Coronary artery (tissue), 2 donors: ENCODE measurements at regions not wholly inside any gene's neighbourhood (a gene's known extent, or its start where the extent isn't known, plus 50 kb on each side); places are given as distances from the start of the nearest gene placed in this dataset.

Experiments
- DNase-seq: peaks from one replicate; pipeline ENCODE4 v3.0.0-alpha.2; 2017; ENCODE audit warnings: low spot score
- H3K27ac ChIP-seq, 2 donors: fragments of 200-600 bp; sonication (generic); one replicate each; pipeline ENCODE4 v1.5.1; 2016 to 2019
- H3K4me3 ChIP-seq: fragments of 200-600 bp; sonication (generic); 2 replicates; pipeline ENCODE4 v1.5.1; 2016; ENCODE audit warnings: mild to moderate bottlenecking, moderate library complexity
- TF ChIP-seq, protein P1 (sequence below): fragments of 200-600 bp; sonication (generic); IDR thresholded peaks from one replicate; pipeline ENCODE4 v1.5.1; 2019; ENCODE audit warnings: antibody characterized with exemption

DNA sequence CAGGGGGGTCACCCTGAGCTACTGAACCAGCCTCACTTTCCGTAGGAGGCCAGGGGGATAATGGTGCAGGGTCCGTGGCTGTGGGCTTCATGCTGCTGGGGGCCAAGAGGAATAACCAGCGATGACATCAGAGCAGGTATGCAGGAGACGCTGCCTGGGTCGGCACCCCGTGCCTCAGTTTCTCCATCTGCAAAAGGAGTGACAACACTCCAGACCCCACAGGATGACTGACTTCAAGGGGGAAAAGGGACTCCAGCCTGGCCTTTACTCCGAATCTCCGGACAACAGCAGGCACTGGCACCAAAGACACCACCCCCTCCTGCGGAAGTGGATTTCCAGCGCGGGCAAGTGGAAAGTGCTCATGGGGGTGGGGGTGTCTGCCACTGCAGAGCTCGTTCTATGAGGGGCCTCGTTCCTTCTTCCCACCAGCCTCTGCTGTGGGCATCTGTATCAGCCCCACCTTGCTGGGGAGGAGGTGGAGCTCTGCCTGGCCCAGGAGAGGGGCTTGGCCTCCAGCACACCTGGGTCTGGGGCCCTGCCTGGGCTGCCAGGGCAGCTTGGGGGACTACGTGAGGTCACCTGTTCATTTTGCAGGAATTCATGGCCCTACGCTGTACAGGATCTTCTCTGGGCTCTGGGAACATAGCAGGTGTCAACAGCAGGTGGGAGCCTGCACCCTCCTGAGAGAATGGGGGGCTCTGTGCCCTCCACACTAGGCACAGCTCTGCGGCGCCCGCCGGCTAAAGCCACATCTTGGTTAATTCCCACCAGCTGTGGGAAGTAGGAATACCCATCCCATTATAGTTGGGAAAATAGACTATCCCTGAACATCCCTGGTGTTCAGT is 216.6 kb upstream of the C14orf180 start:
- TF ChIP-seq, protein P1, sequence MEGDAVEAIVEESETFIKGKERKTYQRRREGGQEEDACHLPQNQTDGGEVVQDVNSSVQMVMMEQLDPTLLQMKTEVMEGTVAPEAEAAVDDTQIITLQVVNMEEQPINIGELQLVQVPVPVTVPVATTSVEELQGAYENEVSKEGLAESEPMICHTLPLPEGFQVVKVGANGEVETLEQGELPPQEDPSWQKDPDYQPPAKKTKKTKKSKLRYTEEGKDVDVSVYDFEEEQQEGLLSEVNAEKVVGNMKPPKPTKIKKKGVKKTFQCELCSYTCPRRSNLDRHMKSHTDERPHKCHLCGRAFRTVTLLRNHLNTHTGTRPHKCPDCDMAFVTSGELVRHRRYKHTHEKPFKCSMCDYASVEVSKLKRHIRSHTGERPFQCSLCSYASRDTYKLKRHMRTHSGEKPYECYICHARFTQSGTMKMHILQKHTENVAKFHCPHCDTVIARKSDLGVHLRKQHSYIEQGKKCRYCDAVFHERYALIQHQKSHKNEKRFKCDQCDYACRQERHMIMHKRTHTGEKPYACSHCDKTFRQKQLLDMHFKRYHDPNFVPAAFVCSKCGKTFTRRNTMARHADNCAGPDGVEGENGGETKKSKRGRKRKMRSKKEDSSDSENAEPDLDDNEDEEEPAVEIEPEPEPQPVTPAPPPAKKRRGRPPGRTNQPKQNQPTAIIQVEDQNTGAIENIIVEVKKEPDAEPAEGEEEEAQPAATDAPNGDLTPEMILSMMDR: no peak
- Histone ChIP-seq H3K27ac (no peak overlapping the region), H3K4me3 (no peak overlapping the region)
- no peak for DNase-seq

DNA sequence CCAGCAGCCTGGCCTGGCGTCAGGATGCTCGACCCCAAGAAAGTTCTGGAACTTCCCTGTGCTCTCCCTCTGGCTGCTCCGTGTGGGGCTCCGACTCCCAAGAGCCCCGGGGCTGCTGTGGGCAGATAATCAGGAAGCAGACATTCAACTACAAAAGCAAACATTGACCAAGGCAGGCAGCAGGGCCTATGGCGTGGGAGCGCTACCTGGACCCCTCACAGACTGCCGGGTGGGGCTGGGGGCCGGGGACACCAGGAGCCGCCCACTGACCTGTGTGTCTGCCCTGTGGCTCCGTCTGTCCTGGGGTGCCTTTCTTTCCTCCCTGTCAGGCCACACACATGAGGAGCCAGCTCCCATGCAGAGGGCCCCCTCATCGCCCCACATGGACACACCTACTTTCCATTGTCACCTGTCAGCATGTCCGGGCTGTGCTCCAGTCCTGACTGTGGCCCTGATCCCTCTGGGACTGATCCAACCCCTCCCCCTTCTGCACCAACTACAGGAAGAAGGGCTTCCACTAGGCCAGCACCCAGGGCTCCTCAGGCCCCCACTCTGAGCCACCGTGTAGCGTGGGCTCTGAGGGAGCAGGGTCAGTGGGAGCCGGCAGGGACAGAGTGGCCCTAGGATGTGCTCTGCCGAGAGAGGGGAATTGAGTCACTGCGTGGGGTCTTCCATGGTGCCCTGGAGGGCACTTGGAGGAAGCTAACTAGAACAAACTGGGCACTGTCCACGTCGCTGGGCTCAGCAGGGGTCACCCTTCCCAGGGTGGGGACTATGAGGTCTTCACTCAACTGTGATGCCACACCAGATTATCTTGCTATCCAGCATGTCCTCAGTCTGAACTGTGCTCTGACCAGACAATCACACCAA is 215.4 kb upstream of the C14orf180 start:
- TF ChIP-seq, protein P1: no peak
- Histone ChIP-seq H3K27ac (no peak overlapping the region), H3K4me3 (no peak overlapping the region)
- DNase-seq: no peak

DNA sequence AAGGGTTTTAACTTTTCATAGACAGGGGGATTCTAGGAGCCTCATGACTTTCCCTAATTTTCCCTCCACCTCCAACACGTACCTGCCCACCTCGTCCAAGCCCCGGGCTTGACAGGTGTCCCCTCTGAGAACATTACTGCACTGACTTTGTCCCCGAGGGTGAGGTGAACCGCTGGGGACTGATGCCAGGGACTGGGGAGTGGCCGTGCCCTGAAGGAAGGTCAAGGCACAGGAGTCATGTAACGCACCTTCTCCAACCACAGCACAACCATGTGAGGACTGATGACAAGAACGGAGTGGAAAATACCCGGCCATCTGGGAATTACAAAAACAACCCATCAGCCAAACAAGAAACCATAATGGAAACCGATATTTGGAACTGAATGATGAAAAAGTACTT is 214.7 kb upstream of the C14orf180 start:
- DNase-seq: no peak
- H3K27ac ChIP-seq: no peak overlapping the region
- H3K4me3 ChIP-seq: no peak overlapping the region
- TF ChIP-seq, protein P1: no peak

DNA sequence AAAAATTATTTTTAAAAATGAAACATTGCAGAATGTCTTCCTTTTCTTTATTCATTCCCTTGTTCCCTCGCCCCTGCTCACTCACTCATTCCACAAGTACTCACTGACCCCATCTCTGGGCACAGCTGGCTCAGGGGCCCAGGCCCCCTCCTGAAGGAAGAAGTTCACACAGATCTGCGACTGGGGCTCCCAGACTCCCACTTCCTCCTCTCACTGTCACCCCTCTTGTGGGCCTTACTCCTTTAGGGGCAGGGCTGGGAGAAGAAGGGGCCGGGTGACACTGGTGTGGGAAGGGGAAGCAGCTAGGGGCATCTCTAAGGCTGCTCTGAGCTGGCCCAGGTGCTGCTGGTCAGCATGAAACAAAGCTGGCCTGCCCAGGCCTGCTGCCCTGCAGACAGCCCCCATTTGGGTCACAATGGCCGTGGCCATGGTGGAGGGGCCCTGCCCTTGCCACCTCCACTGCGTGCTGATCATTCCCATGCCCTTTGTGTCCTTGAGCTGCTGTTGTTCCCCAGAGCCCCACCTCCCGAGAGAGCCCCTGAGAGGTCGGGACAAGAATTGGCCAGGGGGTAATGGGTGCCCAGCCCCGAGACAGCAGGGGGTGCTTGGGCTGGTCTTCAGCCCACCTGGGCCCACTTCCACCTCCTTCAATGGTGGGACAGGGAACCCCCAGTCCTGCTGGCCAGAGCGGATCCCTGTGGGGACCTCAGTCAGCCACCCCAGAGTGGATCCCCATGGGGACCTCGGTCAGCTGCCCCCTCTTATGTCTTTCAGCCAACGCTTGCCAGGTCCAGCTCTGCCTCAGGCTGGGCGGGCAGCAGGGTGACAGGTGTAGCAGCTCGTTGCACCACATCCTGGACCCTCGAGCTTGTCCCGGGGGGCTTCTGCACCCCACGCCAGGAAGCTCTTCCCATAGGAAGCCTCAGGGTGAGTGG is 212.4 kb upstream of the C14orf180 start:
- TF ChIP-seq, protein P1: no peak
- H3K27ac ChIP-seq: no peak overlapping the region
- H3K4me3 ChIP-seq: no peak overlapping the region
- DNase-seq: no peak

DNA sequence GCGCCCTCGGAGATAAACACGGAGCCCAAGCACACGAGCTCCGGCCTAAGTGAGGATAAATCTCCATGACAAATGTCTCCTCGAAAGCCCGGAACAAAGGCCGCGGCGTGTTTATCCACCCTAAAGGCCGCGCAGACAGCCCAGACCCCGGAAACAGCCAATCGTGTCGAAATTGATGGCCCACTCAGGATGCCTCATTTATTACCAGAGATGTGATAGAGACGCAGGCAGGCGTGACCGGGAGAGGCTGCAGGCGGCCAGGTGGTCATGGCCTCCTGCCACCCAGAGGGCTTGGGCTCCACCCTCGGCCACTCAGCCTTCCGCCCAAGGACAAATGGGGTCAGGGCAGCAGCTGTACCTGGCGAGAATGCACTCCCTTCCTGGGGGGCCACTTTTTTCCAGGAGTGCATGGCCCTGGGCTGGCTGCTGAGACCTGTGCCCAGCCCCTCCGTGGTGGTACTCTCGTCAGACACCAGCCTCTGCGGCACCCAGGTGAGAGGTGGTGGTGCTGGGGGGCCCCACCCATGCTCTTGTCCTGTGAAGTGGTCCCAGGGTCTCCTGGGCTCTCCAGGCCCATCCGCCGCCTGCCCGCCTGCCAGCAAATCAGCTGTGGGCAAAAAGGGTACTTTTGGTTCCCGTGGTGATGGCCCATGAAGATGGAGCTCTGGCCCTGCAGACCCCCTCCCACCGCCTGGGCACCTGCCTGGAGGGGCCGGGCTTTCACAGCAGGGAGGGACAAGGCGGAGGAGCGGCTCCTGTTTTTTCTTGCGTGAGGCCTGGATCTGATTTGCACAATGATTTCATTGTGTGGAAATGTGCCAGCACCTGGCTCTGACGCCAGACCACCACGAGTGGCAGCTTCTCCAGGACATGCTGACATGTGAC is 211.5 kb upstream of the C14orf180 start:
- Histone ChIP-seq H3K4me3 (no peak overlapping the region), H3K27ac (no peak overlapping the region)
- TF ChIP-seq, protein P1: no peak
- DNase-seq: no peak

DNA sequence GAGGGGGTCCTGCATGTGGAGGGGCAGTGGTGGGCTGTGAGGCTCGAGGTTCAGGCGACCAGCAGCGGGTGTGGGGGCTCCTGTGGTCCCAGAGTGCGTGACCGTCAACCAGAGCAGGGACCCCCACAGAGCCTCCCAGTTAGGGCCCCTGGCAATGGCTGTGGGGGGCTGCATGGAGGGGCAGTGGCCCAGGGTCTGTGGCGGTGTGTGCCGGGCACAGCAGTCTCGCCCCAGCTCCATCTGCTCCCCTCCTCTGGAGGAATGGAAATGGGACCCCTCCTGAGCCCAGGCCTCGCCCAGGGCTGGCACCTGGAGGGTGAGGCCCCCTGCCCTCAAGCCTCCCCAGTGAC is 210.8 kb upstream of the C14orf180 start:
- no peak overlapping the region for H3K4me3 ChIP-seq
- no peak for DNase-seq
- TF ChIP-seq, protein P1: no peak
- H3K27ac ChIP-seq: no peak overlapping the region
